ENCODE measurements at regions not wholly inside any gene's neighbourhood (a gene's known extent, or its start where the extent isn't known, plus 50 kb on each side); places are given as distances from the start of the nearest gene placed in this dataset.
"Not testable (repeated sequence)": the region's sequence is repeated elsewhere in the genome, so short reads cannot be mapped to it uniquely, and the experiment has no call there.

- H3K27ac ChIP-seq = no peak overlapping the region
- no peak for TF ChIP-seq ZFX (IDR thresholded peaks at IDR 0.05; ENCODE audit: borderline replicate concordance)
Measured at GRCh38 chr6:16897669-16898068, 136.4 kb upstream of the ATXN1 start.

GRCh38 chr6:16894301-16894700, 133.0 kb upstream of the ATXN1 start:
- H3K27ac ChIP-seq = no peak overlapping the region
- TF ChIP-seq, protein P1, sequence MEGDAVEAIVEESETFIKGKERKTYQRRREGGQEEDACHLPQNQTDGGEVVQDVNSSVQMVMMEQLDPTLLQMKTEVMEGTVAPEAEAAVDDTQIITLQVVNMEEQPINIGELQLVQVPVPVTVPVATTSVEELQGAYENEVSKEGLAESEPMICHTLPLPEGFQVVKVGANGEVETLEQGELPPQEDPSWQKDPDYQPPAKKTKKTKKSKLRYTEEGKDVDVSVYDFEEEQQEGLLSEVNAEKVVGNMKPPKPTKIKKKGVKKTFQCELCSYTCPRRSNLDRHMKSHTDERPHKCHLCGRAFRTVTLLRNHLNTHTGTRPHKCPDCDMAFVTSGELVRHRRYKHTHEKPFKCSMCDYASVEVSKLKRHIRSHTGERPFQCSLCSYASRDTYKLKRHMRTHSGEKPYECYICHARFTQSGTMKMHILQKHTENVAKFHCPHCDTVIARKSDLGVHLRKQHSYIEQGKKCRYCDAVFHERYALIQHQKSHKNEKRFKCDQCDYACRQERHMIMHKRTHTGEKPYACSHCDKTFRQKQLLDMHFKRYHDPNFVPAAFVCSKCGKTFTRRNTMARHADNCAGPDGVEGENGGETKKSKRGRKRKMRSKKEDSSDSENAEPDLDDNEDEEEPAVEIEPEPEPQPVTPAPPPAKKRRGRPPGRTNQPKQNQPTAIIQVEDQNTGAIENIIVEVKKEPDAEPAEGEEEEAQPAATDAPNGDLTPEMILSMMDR (IDR thresholded peaks at IDR 0.05) = no peak

GRCh38 chr6:16891110-16891509, 129.8 kb upstream of the ATXN1 start:
- H3K27ac ChIP-seq = not testable (repeated sequence)

DNA sequence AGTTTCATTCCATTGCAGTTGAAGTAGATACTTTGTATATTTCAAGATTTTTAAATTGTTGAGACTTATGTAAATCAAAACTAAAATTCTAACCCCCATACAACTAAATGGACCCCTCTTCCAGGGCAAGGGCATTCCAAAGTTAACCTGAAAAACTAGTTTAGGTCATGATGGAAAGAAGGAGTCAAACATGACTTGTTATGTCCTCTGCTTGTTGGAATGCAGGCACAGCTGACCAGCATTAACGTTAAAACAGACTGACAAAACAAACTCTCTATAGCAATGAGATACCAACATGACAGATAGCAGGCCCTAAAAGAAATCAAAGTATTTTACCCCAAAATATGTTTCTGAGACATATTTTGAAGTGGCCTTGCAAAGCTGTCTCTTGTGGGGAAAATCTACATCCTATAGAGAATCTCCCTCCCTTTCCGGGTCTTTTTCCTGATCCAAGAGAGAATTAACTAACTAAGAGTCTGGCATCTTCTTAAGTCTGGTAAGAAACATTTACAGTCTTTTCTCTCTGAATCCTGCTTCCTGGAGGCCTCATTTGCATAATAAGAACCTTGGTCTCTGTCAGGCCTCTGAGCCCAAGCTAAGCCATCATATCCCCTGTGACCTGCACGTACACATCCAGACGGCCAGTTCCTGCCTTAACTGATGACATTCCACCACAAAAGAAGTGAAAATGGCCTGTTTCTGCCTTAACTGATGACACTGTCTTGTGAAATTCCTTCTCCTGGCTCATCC, 124.3 kb upstream of the ATXN1 start:
- TF ChIP-seq, protein P1 (IDR thresholded peaks at IDR 0.05) = no peak
- no peak for TF ChIP-seq ZFX (IDR thresholded peaks at IDR 0.05; ENCODE audit: borderline replicate concordance)

GRCh38 chr6:16884526-16884925, 123.3 kb upstream of the ATXN1 start:
- no peak overlapping the region for H3K27ac ChIP-seq
- TF ChIP-seq, protein P1 (IDR thresholded peaks at IDR 0.05) = no peak

More for the DNA sequence above, 124.3 kb upstream of the ATXN1 start:
- H3K27ac ChIP-seq = no peak overlapping the region

GRCh38 chr6:16883414-16883813, 122.2 kb upstream of the ATXN1 start:
- H3K27ac ChIP-seq = no peak overlapping the region
- TF ChIP-seq, protein P1 (IDR thresholded peaks at IDR 0.05) = no peak
- no peak for TF ChIP-seq ZFX (IDR thresholded peaks at IDR 0.05; ENCODE audit: borderline replicate concordance)

- H3K27ac ChIP-seq = no peak overlapping the region
- TF ChIP-seq, protein P1 (IDR thresholded peaks at IDR 0.05) = no peak
Measured at GRCh38 chr6:16882230-16882629, 121.0 kb upstream of the ATXN1 start.

- not testable (repeated sequence) for H3K27ac ChIP-seq
Measured at GRCh38 chr6:16876852-16877251, 115.6 kb upstream of the ATXN1 start.

- TF ChIP-seq, protein P1 (IDR thresholded peaks at IDR 0.05) = no peak
- TF ChIP-seq ZFX (IDR thresholded peaks at IDR 0.05; ENCODE audit: borderline replicate concordance) = no peak
- no peak overlapping the region for H3K27ac ChIP-seq
Measured at GRCh38 chr6:16876201-16876600, 114.9 kb upstream of the ATXN1 start.

Data from 22Rv1 (cell line).